Astrocyte of the cerebellum (primary cell): ENCODE measurements at regions not wholly inside any gene's neighbourhood (a gene's known extent, or its start where the extent isn't known, plus 50 kb on each side); places are given as distances from the start of the nearest gene placed in this dataset.

Source experiments
- DNase-seq: peaks from one replicate; pipeline ENCODE4 v3.0.0-alpha.2; 2011; ENCODE audit warnings: low read depth
- H3K4me3 ChIP-seq: 2 replicates; pipeline ENCODE4 v1.5.1; 2011; ENCODE audit warnings: mild to moderate bottlenecking, low read depth, low read length, moderate library complexity
- CTCF ChIP-seq: IDR thresholded peaks from 2 replicates; pipeline ENCODE4 v1.5.1; 2012; ENCODE audit warnings: low read length, low read depth, moderate library complexity, mild to moderate bottlenecking; ENCODE audit errors: missing control alignments
- in situ Hi-C: cut with HindIII; loops from 2 replicates; pipeline ENCODE4 v1.10.0; 2017; ENCODE audit warnings: low sequenced_read_pairs

- DNase-seq: no peak
- no peak overlapping the region for H3K4me3 ChIP-seq
These were observed 98.9 kb downstream of the EOMES start for GRCh38 chr3:27623085-27623753.

GRCh38 chr3:27617552-27617951, 104.6 kb downstream of the EOMES start:
- TF ChIP-seq CTCF: no peak
- in situ Hi-C loops: no loop called here
- no peak for DNase-seq
- H3K4me3 ChIP-seq: no peak overlapping the region

More at GRCh38 chr3:27623085-27623753, 98.9 kb downstream of the EOMES start:
- in situ Hi-C loops: no loop called here
- TF ChIP-seq CTCF: no peak

GRCh38 chr3:27616031-27616430, 106.1 kb downstream of the EOMES start:
- DNase-seq: no peak
- no peak overlapping the region for H3K4me3 ChIP-seq
- in situ Hi-C loops: no loop called here
- no peak for TF ChIP-seq CTCF

GRCh38 chr3:27615555-27615954, 106.6 kb downstream of the EOMES start:
- no peak overlapping the region for H3K4me3 ChIP-seq
- no peak for DNase-seq
- in situ Hi-C loops: no loop called here
- TF ChIP-seq CTCF: no peak

GRCh38 chr3:27614592-27614991, 107.5 kb downstream of the EOMES start:
- in situ Hi-C loops: no loop called here
- no peak for TF ChIP-seq CTCF
- DNase-seq: no peak
- no peak overlapping the region for H3K4me3 ChIP-seq

GRCh38 chr3:27613846-27614500, 108.2 kb downstream of the EOMES start:
- H3K4me3 ChIP-seq: no peak overlapping the region
- in situ Hi-C loops: no loop called here
- no peak for TF ChIP-seq CTCF
- DNase-seq: no peak
